AG04450 (cell line): ENCODE measurements at regions not wholly inside any gene's neighbourhood (a gene's known extent, or its start where the extent isn't known, plus 50 kb on each side); places are given as distances from the start of the nearest gene placed in this dataset.
A peak's percentile ranks its signal among the peaks of the same experiment; 100 is the strongest.

Experiments used
- CTCF ChIA-PET: fragments of 300-600, 350-600 bp; formaldehyde crosslinking; extraction: SDS; loops from one replicate; lab custom pipeline; 2022; ENCODE audit warnings: antibody characterized with exemption, inconsistent platforms; lab: Charles Lee
- POLR2A ChIA-PET: fragments of 350-600 bp; formaldehyde crosslinking; extraction: SDS; loops from one replicate; lab custom pipeline; 2021; ENCODE audit warnings: antibody characterized with exemption, inconsistent platforms; lab: Yijun Ruan, JAX
- DNase-seq: peaks from one replicate; pipeline ENCODE4 v3.0.0-alpha.2; 2011; ENCODE audit warnings: low read depth, low spot score
- H3K27ac ChIP-seq: one replicate; pipeline ENCODE4 v1.5.1; 2012; ENCODE audit warnings: low read depth, low read length, control low read depth
- H3K27me3 ChIP-seq: one replicate; pipeline ENCODE4 v1.6.0; 2012; ENCODE audit warnings: low read length; ENCODE audit not compliant: control insufficient read depth, insufficient read depth
- H3K4me3 ChIP-seq: 2 replicates; pipeline ENCODE4 v1.5.1; 2011; ENCODE audit warnings: mild to moderate bottlenecking, low read depth, low read length, control low read depth
- H3K9me3 ChIP-seq: 2 replicates; pipeline ENCODE4 v1.5.1; 2012; ENCODE audit warnings: low read length; ENCODE audit not compliant: control insufficient read depth, insufficient read depth
- TF ChIP-seq, protein P1 (sequence below): IDR thresholded peaks from 2 replicates; pipeline ENCODE4 v1.5.1; 2011; ENCODE audit warnings: low read depth, low read length, control low read depth, inconsistent platforms

DNA sequence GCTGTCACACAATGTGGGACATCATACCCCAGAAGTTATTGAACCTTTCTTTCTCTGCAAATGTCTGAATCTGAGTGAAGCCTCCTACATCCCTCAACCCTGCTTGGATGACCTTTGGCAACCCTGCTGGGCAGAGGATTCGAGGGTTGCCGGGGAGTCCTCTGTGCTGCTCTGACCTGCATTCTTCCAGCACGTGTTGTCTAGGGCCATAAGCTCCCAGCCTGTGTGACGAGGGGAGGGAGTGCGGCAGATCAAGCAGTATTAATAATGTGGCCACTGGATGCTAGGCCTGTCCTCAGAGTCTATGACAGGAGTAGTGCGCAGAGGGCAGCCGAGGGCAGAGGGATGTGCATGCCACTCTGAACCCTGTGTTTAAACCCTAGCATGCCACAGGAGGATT lies 58.8 kb downstream of the RPL37A start:
- Histone ChIP-seq H3K4me3 (no peak overlapping the region), H3K9me3 (no peaks in the 10 kb centered on the region), H3K27me3 (no peaks in the 10 kb centered on the region), H3K27ac (no peak overlapping the region)
- POLR2A ChIA-PET = no interaction called here
- TF ChIP-seq, protein P1, sequence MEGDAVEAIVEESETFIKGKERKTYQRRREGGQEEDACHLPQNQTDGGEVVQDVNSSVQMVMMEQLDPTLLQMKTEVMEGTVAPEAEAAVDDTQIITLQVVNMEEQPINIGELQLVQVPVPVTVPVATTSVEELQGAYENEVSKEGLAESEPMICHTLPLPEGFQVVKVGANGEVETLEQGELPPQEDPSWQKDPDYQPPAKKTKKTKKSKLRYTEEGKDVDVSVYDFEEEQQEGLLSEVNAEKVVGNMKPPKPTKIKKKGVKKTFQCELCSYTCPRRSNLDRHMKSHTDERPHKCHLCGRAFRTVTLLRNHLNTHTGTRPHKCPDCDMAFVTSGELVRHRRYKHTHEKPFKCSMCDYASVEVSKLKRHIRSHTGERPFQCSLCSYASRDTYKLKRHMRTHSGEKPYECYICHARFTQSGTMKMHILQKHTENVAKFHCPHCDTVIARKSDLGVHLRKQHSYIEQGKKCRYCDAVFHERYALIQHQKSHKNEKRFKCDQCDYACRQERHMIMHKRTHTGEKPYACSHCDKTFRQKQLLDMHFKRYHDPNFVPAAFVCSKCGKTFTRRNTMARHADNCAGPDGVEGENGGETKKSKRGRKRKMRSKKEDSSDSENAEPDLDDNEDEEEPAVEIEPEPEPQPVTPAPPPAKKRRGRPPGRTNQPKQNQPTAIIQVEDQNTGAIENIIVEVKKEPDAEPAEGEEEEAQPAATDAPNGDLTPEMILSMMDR = no peak
- DNase-seq = no peak
- CTCF ChIA-PET = interaction anchor here (2.1 kb wide), 1 partner anchor 38 kb away, joined by 9 read pairs; no protein-coding TSS in a partner anchor

DNA sequence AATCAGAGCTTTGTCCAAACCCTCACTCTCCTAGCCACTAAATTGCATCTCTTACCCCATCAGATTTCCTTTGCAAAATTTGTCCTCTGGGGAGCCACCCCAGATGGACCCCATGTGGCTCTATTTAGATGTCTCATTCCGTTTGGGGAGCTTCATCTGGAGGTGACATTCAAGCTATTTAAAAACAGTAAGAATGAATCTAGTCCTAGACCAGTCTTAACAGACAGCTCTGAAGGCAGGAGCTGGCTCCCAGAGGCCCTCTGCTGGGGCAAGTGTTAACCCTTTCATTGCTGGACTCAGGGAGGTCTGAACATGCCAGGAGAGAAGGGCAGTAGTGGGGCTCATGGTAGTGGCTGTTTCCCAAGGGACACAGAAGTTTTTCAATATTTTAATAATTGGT lies 59.2 kb downstream of the RPL37A start:
- DNase-seq = no peak
- Histone ChIP-seq H3K9me3 (no peaks in the 10 kb centered on the region), H3K4me3 (no peak overlapping the region), H3K27ac (no peak overlapping the region), H3K27me3 (no peaks in the 10 kb centered on the region)
- ChIA-PET CTCF (interaction anchor here (2.1 kb wide), 1 partner anchor 38 kb away, joined by 9 read pairs; no protein-coding TSS in a partner anchor), POLR2A (no interaction called here)
- TF ChIP-seq, protein P1 = no peak

DNA sequence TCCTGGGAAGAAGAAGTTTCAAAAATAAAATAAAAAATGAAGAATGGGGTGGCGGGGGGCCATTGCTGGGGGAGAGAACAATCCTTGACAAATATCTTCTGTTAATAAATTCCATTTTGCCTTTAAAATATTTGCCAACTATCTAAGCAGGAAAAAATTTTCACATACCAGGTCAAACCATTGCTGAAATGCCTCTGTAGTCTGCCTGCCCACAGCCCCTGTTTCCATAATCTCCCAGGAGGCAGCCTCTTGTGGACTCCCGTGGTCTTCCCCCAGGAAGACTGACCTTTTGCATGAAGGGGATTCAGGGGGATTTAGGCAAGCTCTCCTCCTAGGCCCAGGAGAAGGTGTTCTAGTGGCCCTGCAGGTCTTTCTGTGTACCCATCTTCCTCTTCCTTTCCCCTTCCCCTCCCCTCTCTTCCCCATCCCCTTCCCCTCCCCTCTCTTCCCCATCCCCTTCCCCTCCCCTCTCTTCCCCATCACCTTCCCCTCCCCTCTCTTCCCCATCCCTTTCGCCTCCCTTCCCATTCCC lies 61.0 kb downstream of the RPL37A start:
- TF ChIP-seq, protein P1 = no peak
- ChIA-PET POLR2A (no interaction called here), CTCF (no interaction called here)
- Histone ChIP-seq H3K27ac (no peak overlapping the region), H3K9me3 (no peaks in the 10 kb centered on the region), H3K4me3 (no peak overlapping the region), H3K27me3 (no peaks in the 10 kb centered on the region)
- DNase-seq = no peak

DNA sequence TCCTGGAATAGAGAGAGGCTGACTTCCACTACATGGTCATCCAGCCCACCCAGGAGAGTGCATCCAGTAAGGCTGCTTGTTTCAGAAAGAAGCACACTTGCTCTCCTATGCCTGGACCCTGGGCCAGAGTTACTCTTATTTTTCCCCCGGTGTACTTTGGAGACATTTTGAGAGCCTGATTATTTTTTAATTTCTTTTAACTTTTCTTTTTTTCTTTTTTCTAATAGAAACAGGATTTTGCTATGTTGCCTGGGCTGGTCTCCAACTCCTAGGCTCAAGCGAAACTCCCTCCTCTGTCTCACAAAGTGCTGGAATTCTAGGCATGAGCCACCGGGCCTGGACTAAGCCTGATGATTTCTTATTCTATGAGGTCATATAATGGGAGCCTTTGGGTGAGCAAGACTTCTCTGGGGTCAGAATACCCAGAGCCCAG lies 62.2 kb downstream of the RPL37A start:
- POLR2A ChIA-PET = interaction anchor here (0.6 kb wide), 1 partner anchor 263 kb away, joined by 5 read pairs; no protein-coding TSS in a partner anchor
- no peak overlapping the region for H3K4me3 ChIP-seq
- H3K27me3 ChIP-seq = no peaks in the 10 kb centered on the region
- TF ChIP-seq, protein P1 = no peak
- DNase-seq = peak; percentile 63
- peak overlapping the region; percentile 58 for H3K27ac ChIP-seq
- CTCF ChIA-PET = no interaction called here
- H3K9me3 ChIP-seq = no peaks in the 10 kb centered on the region; the same call in 1 of the 2 replicates

DNA sequence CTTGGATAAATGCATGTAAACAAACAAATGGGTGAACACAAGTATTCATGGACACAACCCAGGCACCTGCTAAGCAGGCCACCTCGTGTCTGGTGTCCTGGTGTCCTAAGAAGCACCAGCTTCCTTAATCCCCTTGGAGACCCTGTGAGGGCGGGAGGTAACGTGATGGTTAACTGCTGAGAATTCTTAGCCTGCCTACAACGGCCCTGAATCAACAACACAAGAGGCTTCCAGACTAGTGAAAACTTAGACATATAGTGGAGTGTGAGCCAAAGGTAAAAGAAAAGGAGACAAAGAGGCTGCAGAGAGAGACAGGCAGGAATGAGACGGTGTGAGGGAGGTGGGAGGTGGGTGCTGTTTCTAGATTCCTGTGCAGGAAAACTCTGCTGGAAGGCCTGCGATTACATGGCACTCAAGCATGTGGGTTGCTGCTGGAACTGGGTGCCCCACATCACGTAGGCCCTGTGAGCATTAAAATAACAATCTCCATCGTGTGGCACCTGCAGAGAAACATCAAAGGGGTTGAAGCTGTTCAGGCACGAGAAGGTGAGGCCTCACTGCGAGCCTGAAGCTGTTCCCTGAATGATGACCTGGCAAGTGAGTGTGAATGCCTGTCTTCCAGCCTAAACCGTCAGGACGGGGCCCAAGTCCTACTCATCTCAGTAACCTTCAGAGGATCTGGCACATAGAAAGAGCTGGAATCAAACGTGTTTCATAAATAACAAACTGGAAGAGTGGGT lies 64.2 kb downstream of the RPL37A start:
- H3K9me3 ChIP-seq = peaks cover 3% of the 10 kb centered on the region
- H3K27ac ChIP-seq = no peak overlapping the region
- no peak for DNase-seq

More for the DNA sequence above, 64.2 kb downstream of the RPL37A start:
- ChIA-PET POLR2A (no interaction called here), CTCF (interaction anchor here (0.8 kb wide), 1 partner anchor 44 kb away, joined by 3 read pairs; no protein-coding TSS in a partner anchor)
- Histone ChIP-seq H3K27me3 (no peaks in the 10 kb centered on the region), H3K4me3 (no peak overlapping the region)
- TF ChIP-seq, protein P1 = no peak
